HepG2 (cell line): ENCODE measurements at regions not wholly inside any gene's neighbourhood (a gene's known extent, or its start where the extent isn't known, plus 50 kb on each side); places are given as distances from the start of the nearest gene placed in this dataset.

Experiments
- AGO2 ChIP-seq: fragments of 200-400 bp; formaldehyde crosslinking; optimal IDR thresholded peaks from 2 replicates; pipeline ENCODE3; 2017; ENCODE audit warnings: mild to moderate bottlenecking, low read depth, low read length, moderate library complexity
- GFI1 ChIP-seq: sonication (generic); formaldehyde crosslinking; IDR thresholded peaks from 2 replicates; pipeline ENCODE4 v1.5.0; 2020; ENCODE audit warnings: missing genetic modification reagents, mild to moderate bottlenecking, borderline replicate concordance
- HOXA3 ChIP-seq: sonication (generic); formaldehyde crosslinking; IDR thresholded peaks from 2 replicates; pipeline ENCODE4 v1.5.0; 2020; ENCODE audit warnings: missing genetic modification reagents
- KLF12 ChIP-seq: sonication (generic); formaldehyde crosslinking; IDR thresholded peaks from 2 replicates; pipeline ENCODE4 v1.4.0; 2020; ENCODE audit warnings: missing genetic modification reagents, borderline replicate concordance
- NFE2L1 ChIP-seq: sonication (generic); formaldehyde crosslinking; IDR thresholded peaks from 2 replicates; pipeline ENCODE4 v1.4.0; 2020; ENCODE audit warnings: missing genetic modification reagents, mild to moderate bottlenecking, borderline replicate concordance
- SIN3B ChIP-seq: fragments of 150-350 bp; IDR thresholded peaks from 2 replicates; pipeline ENCODE4 v1.6.1; 2014; ENCODE audit warnings: low read length
- SP1 ChIP-seq, 2 experiments: fragments of 450-650 bp in 1 of 2; sonication (generic) in 1 of 2; formaldehyde crosslinking in 1 of 2; IDR thresholded peaks; 2 replicates each; pipeline versions ENCODE4 v1.4.0 to v1.6.1; 2016 to 2020; ENCODE audit warnings: missing genetic modification reagents in 1 of 2
- TSC22D2 ChIP-seq: sonication (generic); formaldehyde crosslinking; IDR thresholded peaks from 2 replicates; pipeline ENCODE4 v1.5.1; 2020; ENCODE audit warnings: missing genetic modification reagents, mild to moderate bottlenecking, borderline replicate concordance
- TF ChIP-seq, protein P1 (sequence below): sonication (generic); formaldehyde crosslinking; IDR thresholded peaks from 2 replicates; pipeline ENCODE4 v1.4.0; 2020; ENCODE audit warnings: mild to moderate bottlenecking, missing genetic modification reagents
- TF ChIP-seq, protein P2 (sequence below): IDR thresholded peaks from 2 replicates; pipeline ENCODE4 v1.6.1; 2016; ENCODE audit warnings: low read depth, control low read depth
- TF ChIP-seq, protein P3 (sequence below): sonication (generic); formaldehyde crosslinking; conservative IDR thresholded peaks from 2 replicates; pipeline ENCODE4 v1.4.0; 2020; ENCODE audit warnings: missing genetic modification reagents

DNA sequence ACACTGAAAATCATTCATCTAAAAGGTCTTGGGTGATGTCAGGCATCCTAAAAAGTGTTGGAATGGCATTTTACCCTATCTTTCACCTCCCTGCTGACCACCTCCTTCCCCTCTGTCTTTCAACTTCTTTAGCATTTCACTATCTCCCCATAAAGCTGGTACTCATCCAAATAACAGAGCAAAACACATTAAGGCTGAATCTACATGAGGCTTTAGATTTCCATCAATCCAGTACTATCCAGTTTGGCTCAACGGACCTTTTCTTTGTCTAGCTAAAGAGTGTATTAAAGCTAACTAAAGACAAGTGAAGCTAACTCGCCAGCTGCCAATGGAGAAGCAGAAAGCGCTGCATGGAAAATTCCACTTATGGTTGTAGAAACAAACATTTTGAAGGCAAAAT lies 122.5 kb upstream of the NCKAP5 start (continued):
- TF ChIP-seq NFE2L1 (no peak), KLF12 (no peak), SP1 (IDR thresholded peaks at IDR 0.05) (no peak), SP1 (CRISPR knock-in tag; IDR thresholded peaks at IDR 0.05) (no peak), SIN3B (no peak), GFI1 (CRISPR knock-in tag) (no peak), TSC22D2 (CRISPR knock-in tag) (no peak), HOXA3 (CRISPR knock-in tag) (no peak), AGO2 (no peak)
- TF ChIP-seq, protein P1, sequence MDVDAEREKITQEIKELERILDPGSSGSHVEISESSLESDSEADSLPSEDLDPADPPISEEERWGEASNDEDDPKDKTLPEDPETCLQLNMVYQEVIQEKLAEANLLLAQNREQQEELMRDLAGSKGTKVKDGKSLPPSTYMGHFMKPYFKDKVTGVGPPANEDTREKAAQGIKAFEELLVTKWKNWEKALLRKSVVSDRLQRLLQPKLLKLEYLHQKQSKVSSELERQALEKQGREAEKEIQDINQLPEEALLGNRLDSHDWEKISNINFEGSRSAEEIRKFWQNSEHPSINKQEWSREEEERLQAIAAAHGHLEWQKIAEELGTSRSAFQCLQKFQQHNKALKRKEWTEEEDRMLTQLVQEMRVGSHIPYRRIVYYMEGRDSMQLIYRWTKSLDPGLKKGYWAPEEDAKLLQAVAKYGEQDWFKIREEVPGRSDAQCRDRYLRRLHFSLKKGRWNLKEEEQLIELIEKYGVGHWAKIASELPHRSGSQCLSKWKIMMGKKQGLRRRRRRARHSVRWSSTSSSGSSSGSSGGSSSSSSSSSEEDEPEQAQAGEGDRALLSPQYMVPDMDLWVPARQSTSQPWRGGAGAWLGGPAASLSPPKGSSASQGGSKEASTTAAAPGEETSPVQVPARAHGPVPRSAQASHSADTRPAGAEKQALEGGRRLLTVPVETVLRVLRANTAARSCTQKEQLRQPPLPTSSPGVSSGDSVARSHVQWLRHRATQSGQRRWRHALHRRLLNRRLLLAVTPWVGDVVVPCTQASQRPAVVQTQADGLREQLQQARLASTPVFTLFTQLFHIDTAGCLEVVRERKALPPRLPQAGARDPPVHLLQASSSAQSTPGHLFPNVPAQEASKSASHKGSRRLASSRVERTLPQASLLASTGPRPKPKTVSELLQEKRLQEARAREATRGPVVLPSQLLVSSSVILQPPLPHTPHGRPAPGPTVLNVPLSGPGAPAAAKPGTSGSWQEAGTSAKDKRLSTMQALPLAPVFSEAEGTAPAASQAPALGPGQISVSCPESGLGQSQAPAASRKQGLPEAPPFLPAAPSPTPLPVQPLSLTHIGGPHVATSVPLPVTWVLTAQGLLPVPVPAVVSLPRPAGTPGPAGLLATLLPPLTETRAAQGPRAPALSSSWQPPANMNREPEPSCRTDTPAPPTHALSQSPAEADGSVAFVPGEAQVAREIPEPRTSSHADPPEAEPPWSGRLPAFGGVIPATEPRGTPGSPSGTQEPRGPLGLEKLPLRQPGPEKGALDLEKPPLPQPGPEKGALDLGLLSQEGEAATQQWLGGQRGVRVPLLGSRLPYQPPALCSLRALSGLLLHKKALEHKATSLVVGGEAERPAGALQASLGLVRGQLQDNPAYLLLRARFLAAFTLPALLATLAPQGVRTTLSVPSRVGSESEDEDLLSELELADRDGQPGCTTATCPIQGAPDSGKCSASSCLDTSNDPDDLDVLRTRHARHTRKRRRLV, result no peak
- TF ChIP-seq, protein P2, sequence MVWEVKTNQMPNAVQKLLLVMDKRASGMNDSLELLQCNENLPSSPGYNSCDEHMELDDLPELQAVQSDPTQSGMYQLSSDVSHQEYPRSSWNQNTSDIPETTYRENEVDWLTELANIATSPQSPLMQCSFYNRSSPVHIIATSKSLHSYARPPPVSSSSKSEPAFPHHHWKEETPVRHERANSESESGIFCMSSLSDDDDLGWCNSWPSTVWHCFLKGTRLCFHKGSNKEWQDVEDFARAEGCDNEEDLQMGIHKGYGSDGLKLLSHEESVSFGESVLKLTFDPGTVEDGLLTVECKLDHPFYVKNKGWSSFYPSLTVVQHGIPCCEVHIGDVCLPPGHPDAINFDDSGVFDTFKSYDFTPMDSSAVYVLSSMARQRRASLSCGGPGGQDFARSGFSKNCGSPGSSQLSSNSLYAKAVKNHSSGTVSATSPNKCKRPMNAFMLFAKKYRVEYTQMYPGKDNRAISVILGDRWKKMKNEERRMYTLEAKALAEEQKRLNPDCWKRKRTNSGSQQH (CRISPR knock-in tag), result no peak
- TF ChIP-seq, protein P3, sequence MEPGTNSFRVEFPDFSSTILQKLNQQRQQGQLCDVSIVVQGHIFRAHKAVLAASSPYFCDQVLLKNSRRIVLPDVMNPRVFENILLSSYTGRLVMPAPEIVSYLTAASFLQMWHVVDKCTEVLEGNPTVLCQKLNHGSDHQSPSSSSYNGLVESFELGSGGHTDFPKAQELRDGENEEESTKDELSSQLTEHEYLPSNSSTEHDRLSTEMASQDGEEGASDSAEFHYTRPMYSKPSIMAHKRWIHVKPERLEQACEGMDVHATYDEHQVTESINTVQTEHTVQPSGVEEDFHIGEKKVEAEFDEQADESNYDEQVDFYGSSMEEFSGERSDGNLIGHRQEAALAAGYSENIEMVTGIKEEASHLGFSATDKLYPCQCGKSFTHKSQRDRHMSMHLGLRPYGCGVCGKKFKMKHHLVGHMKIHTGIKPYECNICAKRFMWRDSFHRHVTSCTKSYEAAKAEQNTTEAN (CRISPR knock-in tag), result no peak
